ENCODE measurements at regions not wholly inside any gene's neighbourhood (a gene's known extent, or its start where the extent isn't known, plus 50 kb on each side); places are given as distances from the start of the nearest gene placed in this dataset.
"Not testable (repeated sequence)": the region's sequence is repeated elsewhere in the genome, so short reads cannot be mapped to it uniquely, and the experiment has no call there.

GRCh38 chr2:117190856-117191559 lies 623.5 kb upstream of the DDX18 start:
- DNase-seq (ENCODE audit: low read depth in 2 of 2) = no peak

GRCh38 chr2:117195381-117195780 lies 619.1 kb upstream of the DDX18 start:
- DNase-seq (ENCODE audit: low read depth in 2 of 2) = no peak

GRCh38 chr2:117199511-117199910 lies 615.0 kb upstream of the DDX18 start:
- DNase-seq (ENCODE audit: low read depth in 2 of 2) = no peak

- no peak for DNase-seq (ENCODE audit: low read depth in 2 of 2)
Measured at GRCh38 chr2:117212562-117212961, 601.9 kb upstream of the DDX18 start.

- no peak for DNase-seq (ENCODE audit: low read depth in 2 of 2)
Measured at GRCh38 chr2:117217145-117217544, 597.3 kb upstream of the DDX18 start.

- no peak for DNase-seq (ENCODE audit: low read depth in 2 of 2)
Measured at GRCh38 chr2:117222809-117223208, 591.7 kb upstream of the DDX18 start.

GRCh38 chr2:117232305-117232704 lies 582.2 kb upstream of the DDX18 start:
- no peak for DNase-seq (ENCODE audit: low read depth in 2 of 2)

- DNase-seq (ENCODE audit: low read depth in 2 of 2) = no peak
Measured at GRCh38 chr2:117257362-117257761, 557.1 kb upstream of the DDX18 start.

GRCh38 chr2:117269574-117269973 lies 544.9 kb upstream of the DDX18 start:
- no peak for DNase-seq (ENCODE audit: low read depth in 2 of 2)

- no peak for DNase-seq (ENCODE audit: low read depth in 2 of 2)
Measured at GRCh38 chr2:117271631-117272030, 542.9 kb upstream of the DDX18 start.

GRCh38 chr2:117273009-117273671 lies 541.4 kb upstream of the DDX18 start:
- DNase-seq (ENCODE audit: low read depth in 2 of 2) = no peak

GRCh38 chr2:117293012-117293411 lies 521.5 kb upstream of the DDX18 start:
- DNase-seq (ENCODE audit: low read depth in 2 of 2) = no peak

- no peak for DNase-seq (ENCODE audit: low read depth in 2 of 2)
Measured at GRCh38 chr2:117299451-117299850, 515.0 kb upstream of the DDX18 start.

GRCh38 chr2:117308861-117309770 lies 505.4 kb upstream of the DDX18 start:
- DNase-seq (ENCODE audit: low read depth in 2 of 2) = no peak

- DNase-seq (ENCODE audit: low read depth in 2 of 2) = no peak
Measured at GRCh38 chr2:117321816-117322215, 492.7 kb upstream of the DDX18 start.

- DNase-seq (ENCODE audit: low read depth in 2 of 2) = no peak
Measured at GRCh38 chr2:117323331-117323730, 491.2 kb upstream of the DDX18 start.

- DNase-seq (ENCODE audit: low read depth in 2 of 2) = no peak
Measured at GRCh38 chr2:117330641-117331040, 483.9 kb upstream of the DDX18 start.

- no peak for DNase-seq (ENCODE audit: low read depth in 2 of 2)
Measured at GRCh38 chr2:117335967-117336366, 478.5 kb upstream of the DDX18 start.

GRCh38 chr2:117336496-117336895 lies 478.0 kb upstream of the DDX18 start:
- no peak for DNase-seq (ENCODE audit: low read depth in 2 of 2)

- not testable (repeated sequence) for DNase-seq (ENCODE audit: low read depth in 2 of 2)
Measured at GRCh38 chr2:117337981-117338380, 476.5 kb upstream of the DDX18 start.

GRCh38 chr2:117339980-117340379 lies 474.5 kb upstream of the DDX18 start:
- no peak for DNase-seq (ENCODE audit: low read depth in 2 of 2)

GRCh38 chr2:117341690-117342089 lies 472.8 kb upstream of the DDX18 start:
- DNase-seq (ENCODE audit: low read depth in 2 of 2) = no peak

Measured in dermis microvascular lymphatic vessel endothelial cell (primary cell).